K562 (cell line): ENCODE measurements at regions not wholly inside any gene's neighbourhood (a gene's known extent, or its start where the extent isn't known, plus 50 kb on each side); places are given as distances from the start of the nearest gene placed in this dataset.

Experiments used
- FOSL1 ChIP-seq: fragments of 200-800 bp; sonication (Bioruptor generic); conservative IDR thresholded peaks from 2 replicates; pipeline ENCODE4 v1.6.1; 2016; ENCODE audit warnings: missing genetic modification characterization, missing compliant biosample characterization
- HLTF ChIP-seq: fragments of 450-650 bp; IDR thresholded peaks from 2 replicates; pipeline ENCODE4 v1.6.1; 2016
- KDM4B ChIP-seq, 2 experiments: fragments of 450-650 bp in 1 of 2; sonication (generic) in 1 of 2; IDR thresholded peaks; 2 replicates each; pipeline ENCODE4 v1.6.1; 2016 to 2017; ENCODE audit warnings: borderline replicate concordance in 2 of 2, antibody characterized with exemption in 1 of 2, low read depth in 1 of 2, mild to moderate bottlenecking in 1 of 2
- KLF16 ChIP-seq: IDR thresholded peaks from 2 replicates; pipeline ENCODE4 v1.6.1; 2016; ENCODE audit warnings: antibody characterized with exemption
- ZC3H8 ChIP-seq: fragments of 450-650 bp; IDR thresholded peaks from 2 replicates; pipeline ENCODE4 v1.6.1; 2017
- ZNF324 ChIP-seq: fragments of 250-450 bp; sonication (Bioruptor Pico); IDR thresholded peaks from 2 replicates; pipeline ENCODE4 v1.4.0; 2020; ENCODE audit warnings: mild to moderate bottlenecking
- TF ChIP-seq, protein P1 (sequence below): fragments of 450-650 bp; formaldehyde crosslinking; IDR thresholded peaks from 2 replicates; pipeline ENCODE4 v1.4.0; 2020; ENCODE audit warnings: mild to moderate bottlenecking, moderate library complexity
- TF ChIP-seq, protein P2 (sequence below): fragments of 450-650 bp; conservative IDR thresholded peaks from 2 replicates; pipeline ENCODE4 v1.6.1; 2016; ENCODE audit warnings: missing genetic modification characterization, low read depth, mild to moderate bottlenecking, control low read depth, missing compliant biosample characterization
- TF ChIP-seq, protein P3 (sequence below), 3 experiments: IDR thresholded peaks in 2 of 3; conservative IDR thresholded peaks in 1 of 3; 2 replicates each; pipeline ENCODE4 v1.5.1; 2011 to 2012; ENCODE audit warnings: low read length in 3 of 3, mild to moderate bottlenecking in 3 of 3, control low read depth in 2 of 3, improper control_type of control experiment in 1 of 3, inconsistent platforms in 1 of 3, low read depth in 1 of 3, mixed read lengths in 1 of 3, moderate library complexity in 1 of 3; ENCODE audit not compliant: insufficient read depth in 2 of 3
- TF ChIP-seq, protein P4 (sequence below): fragments of 250-450 bp; sonication (Bioruptor Pico); IDR thresholded peaks from 2 replicates; pipeline ENCODE4 v1.9.0; 2021; ENCODE audit warnings: mild to moderate bottlenecking, inconsistent platforms

DNA sequence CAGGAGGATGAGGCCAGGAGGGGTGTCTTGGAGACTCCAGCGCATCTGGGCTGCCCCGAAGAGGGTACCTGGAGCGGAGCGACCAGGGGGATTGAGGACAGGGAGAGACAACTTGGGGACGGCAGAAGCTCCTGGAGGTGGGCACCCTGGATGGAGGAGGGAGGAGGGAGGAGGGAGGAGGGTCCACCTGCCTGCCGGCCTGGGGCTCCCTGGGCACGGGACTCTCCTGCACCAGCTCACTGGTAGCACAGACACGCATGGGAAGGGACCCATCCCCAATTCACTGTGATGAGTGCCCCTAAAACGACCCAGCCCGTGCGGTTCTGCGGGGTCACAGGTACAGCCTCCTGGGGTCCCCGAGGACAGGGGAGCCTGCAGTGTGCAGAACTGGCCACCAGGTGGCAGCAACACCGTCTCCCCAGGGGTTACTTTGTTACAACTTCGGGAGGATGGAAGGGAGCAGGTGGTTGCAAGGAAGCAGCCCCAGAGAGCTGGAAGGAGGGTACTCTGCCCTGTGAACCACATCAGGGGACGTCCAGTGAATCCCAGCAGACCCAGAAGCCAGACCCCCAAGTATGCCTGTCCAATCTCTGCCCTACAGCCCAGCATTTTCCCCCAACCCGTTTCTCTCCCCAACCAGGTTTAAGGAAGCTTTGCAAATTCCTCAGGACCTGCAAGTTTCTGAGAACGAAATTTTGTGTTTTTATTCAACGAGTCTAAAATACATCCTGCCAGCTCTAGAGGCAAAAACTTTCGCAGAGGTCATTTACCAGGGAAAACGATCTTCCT is 482.4 kb downstream of the NPHP4 start (continued):
- TF ChIP-seq, protein P1, sequence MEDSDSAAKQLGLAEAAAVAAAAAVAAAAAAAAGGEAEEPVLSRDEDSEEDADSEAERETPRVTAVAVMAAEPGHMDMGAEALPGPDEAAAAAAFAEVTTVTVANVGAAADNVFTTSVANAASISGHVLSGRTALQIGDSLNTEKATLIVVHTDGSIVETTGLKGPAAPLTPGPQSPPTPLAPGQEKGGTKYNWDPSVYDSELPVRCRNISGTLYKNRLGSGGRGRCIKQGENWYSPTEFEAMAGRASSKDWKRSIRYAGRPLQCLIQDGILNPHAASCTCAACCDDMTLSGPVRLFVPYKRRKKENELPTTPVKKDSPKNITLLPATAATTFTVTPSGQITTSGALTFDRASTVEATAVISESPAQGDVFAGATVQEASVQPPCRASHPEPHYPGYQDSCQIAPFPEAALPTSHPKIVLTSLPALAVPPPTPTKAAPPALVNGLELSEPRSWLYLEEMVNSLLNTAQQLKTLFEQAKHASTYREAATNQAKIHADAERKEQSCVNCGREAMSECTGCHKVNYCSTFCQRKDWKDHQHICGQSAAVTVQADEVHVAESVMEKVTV: 0 out of 2 replicates have a peak, but pooled peaks have one; percentile 31
- TF ChIP-seq, protein P2, sequence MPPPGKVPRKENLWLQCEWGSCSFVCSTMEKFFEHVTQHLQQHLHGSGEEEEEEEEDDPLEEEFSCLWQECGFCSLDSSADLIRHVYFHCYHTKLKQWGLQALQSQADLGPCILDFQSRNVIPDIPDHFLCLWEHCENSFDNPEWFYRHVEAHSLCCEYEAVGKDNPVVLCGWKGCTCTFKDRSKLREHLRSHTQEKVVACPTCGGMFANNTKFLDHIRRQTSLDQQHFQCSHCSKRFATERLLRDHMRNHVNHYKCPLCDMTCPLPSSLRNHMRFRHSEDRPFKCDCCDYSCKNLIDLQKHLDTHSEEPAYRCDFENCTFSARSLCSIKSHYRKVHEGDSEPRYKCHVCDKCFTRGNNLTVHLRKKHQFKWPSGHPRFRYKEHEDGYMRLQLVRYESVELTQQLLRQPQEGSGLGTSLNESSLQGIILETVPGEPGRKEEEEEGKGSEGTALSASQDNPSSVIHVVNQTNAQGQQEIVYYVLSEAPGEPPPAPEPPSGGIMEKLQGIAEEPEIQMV (tag): no peak
- TF ChIP-seq KDM4B (IDR thresholded peaks at IDR 0.05; ENCODE audit: borderline replicate concordance in 2 of 2, low read depth in 1 of 2): no peak
- TF ChIP-seq, protein P3, sequence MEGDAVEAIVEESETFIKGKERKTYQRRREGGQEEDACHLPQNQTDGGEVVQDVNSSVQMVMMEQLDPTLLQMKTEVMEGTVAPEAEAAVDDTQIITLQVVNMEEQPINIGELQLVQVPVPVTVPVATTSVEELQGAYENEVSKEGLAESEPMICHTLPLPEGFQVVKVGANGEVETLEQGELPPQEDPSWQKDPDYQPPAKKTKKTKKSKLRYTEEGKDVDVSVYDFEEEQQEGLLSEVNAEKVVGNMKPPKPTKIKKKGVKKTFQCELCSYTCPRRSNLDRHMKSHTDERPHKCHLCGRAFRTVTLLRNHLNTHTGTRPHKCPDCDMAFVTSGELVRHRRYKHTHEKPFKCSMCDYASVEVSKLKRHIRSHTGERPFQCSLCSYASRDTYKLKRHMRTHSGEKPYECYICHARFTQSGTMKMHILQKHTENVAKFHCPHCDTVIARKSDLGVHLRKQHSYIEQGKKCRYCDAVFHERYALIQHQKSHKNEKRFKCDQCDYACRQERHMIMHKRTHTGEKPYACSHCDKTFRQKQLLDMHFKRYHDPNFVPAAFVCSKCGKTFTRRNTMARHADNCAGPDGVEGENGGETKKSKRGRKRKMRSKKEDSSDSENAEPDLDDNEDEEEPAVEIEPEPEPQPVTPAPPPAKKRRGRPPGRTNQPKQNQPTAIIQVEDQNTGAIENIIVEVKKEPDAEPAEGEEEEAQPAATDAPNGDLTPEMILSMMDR (IDR thresholded peaks at IDR 0.05 in 2 of 3, conservative IDR thresholded peaks at IDR 0.05 in 1 of 3; ENCODE audit: insufficient read depth in 2 of 3, low read depth in 1 of 3, low read length in 3 of 3): peak; percentile 84 to 94 (median 90)
- TF ChIP-seq ZNF324: no peak
- TF ChIP-seq FOSL1 (tag): no peak
- no peak for TF ChIP-seq ZC3H8
- TF ChIP-seq HLTF: no peak
- TF ChIP-seq, protein P4, sequence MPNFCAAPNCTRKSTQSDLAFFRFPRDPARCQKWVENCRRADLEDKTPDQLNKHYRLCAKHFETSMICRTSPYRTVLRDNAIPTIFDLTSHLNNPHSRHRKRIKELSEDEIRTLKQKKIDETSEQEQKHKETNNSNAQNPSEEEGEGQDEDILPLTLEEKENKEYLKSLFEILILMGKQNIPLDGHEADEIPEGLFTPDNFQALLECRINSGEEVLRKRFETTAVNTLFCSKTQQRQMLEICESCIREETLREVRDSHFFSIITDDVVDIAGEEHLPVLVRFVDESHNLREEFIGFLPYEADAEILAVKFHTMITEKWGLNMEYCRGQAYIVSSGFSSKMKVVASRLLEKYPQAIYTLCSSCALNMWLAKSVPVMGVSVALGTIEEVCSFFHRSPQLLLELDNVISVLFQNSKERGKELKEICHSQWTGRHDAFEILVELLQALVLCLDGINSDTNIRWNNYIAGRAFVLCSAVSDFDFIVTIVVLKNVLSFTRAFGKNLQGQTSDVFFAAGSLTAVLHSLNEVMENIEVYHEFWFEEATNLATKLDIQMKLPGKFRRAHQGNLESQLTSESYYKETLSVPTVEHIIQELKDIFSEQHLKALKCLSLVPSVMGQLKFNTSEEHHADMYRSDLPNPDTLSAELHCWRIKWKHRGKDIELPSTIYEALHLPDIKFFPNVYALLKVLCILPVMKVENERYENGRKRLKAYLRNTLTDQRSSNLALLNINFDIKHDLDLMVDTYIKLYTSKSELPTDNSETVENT (CRISPR knock-in tag): no peak
- TF ChIP-seq KLF16: peak; percentile 9; the same call in 1 of the 2 replicates
